ENCODE measurements at regions not wholly inside any gene's neighbourhood (a gene's known extent, or its start where the extent isn't known, plus 50 kb on each side); places are given as distances from the start of the nearest gene placed in this dataset.

- ChIA-PET CTCF (no interaction called here), POLR2A (no interaction called here)
- no peaks in the 10 kb centered on the region for H3K4me1 ChIP-seq (ENCODE audit: control insufficient read depth, extremely low read depth, insufficient read depth, low read length)
- DNase-seq (ENCODE audit: low read depth, low spot score) (no peak), FAIRE-seq (no peak)
- H3K36me3 ChIP-seq (ENCODE audit: control insufficient read depth in 2 of 2, extremely low read depth in 1 of 2, insufficient read depth in 2 of 2, low read length in 2 of 2): no peaks in the 10 kb centered on the region
- no peak overlapping the region for H3K4me3 ChIP-seq (replicated peaks in 1 of 3; ENCODE audit: insufficient read depth in 1 of 3, low read depth in 1 of 3, low read length in 3 of 3)
- no peaks in the 10 kb centered on the region for H3K79me2 ChIP-seq (ENCODE audit: control insufficient read depth, insufficient read depth, low read length)
- H3K9me1 ChIP-seq (replicated peaks; ENCODE audit: control insufficient read depth, extremely low read depth, insufficient read depth, low read length): no peaks in the 10 kb centered on the region
- dilution Hi-C loops (cut with MboI; ENCODE audit: extremely low pct_ligation_motif_present, low sequenced_read_pairs): no loop called here
- no peaks in the 10 kb centered on the region for H4K20me1 ChIP-seq (replicated peaks; ENCODE audit: control insufficient read depth, extremely low read depth, insufficient read depth, low read length)
- no peaks in the 10 kb centered on the region for H3K27me3 ChIP-seq (ENCODE audit: control insufficient read depth in 2 of 2, insufficient read depth in 2 of 2, low read length in 2 of 2)
- TF ChIP-seq CTCF (IDR thresholded peaks at IDR 0.05; ENCODE audit: extremely low read depth in 1 of 2, insufficient read depth in 1 of 2, low read depth in 1 of 2, low read length in 2 of 2) (no peak), GATA2 (IDR thresholded peaks at IDR 0.05; ENCODE audit: insufficient read depth, insufficient read length, low read depth, low read length) (no peak), JUN (IDR thresholded peaks at IDR 0.05; ENCODE audit: borderline replicate concordance, insufficient read depth, insufficient read length, low read depth) (no peak), FOS (IDR thresholded peaks at IDR 0.05; ENCODE audit: borderline replicate concordance, insufficient read depth, low read length) (no peak), MYC (IDR thresholded peaks at IDR 0.05; ENCODE audit: low read depth, low read length) (no peak), MAX (IDR thresholded peaks at IDR 0.05; ENCODE audit: insufficient read depth, insufficient read length) (no peak)
- no TSS peak for BruUV-seq (replicated peaks)
- H2AFZ ChIP-seq (ENCODE audit: low read depth, low read length): no peak overlapping the region
- no peak overlapping the region for H3K4me2 ChIP-seq (ENCODE audit: insufficient read depth, low read length)
- intact Hi-C loops (cut with micrococcal nuclease): no loop called here
- H3K27ac ChIP-seq (ENCODE audit: insufficient read depth, low read depth, low read length): no peak overlapping the region
- H3K9me3 ChIP-seq (replicated peaks; ENCODE audit: control insufficient read depth, insufficient read depth, low read length): no peaks in the 10 kb centered on the region
- H3K9ac ChIP-seq (replicated peaks; ENCODE audit: extremely low read depth, insufficient read depth, low read length): no peak overlapping the region
These were observed 130.8 kb upstream of the IRX4 start for GRCh38 chr5:2013301-2014057.

All from endothelial cell of umbilical vein (primary cell).